ENCODE measurements at regions not wholly inside any gene's neighbourhood (a gene's known extent, or its start where the extent isn't known, plus 50 kb on each side); places are given as distances from the start of the nearest gene placed in this dataset.

- no peak overlapping the region for H3K4me3 ChIP-seq (ENCODE audit: low read depth, low read length)
- no peak for DNase-seq (ENCODE audit: low read depth)
- in situ Hi-C loops (cut with HindIII; ENCODE audit: low sequenced_read_pairs): no loop called here
- TF ChIP-seq CTCF (IDR thresholded peaks at IDR 0.05; ENCODE audit: low read depth, low read length, missing control alignments): no peak
These were observed 1331.6 kb downstream of the ADGRL3 start for GRCh38 chr4:62531731-62532130.

GRCh38 chr4:62531264-62531663 lies 1331.1 kb downstream of the ADGRL3 start:
- in situ Hi-C loops (cut with HindIII; ENCODE audit: low sequenced_read_pairs): no loop called here
- no peak for DNase-seq (ENCODE audit: low read depth)
- no peak overlapping the region for H3K4me3 ChIP-seq (ENCODE audit: low read depth, low read length)
- TF ChIP-seq CTCF (IDR thresholded peaks at IDR 0.05; ENCODE audit: low read depth, low read length, missing control alignments): no peak

- H3K4me3 ChIP-seq (ENCODE audit: low read depth, low read length): no peak overlapping the region
- in situ Hi-C loops (cut with HindIII; ENCODE audit: low sequenced_read_pairs): no loop called here
- no peak for DNase-seq (ENCODE audit: low read depth)
- no peak for TF ChIP-seq CTCF (IDR thresholded peaks at IDR 0.05; ENCODE audit: low read depth, low read length, missing control alignments)
These were observed 1328.7 kb downstream of the ADGRL3 start for GRCh38 chr4:62528874-62529273.

- TF ChIP-seq CTCF (IDR thresholded peaks at IDR 0.05; ENCODE audit: low read depth, low read length, missing control alignments): no peak
- H3K4me3 ChIP-seq (ENCODE audit: low read depth, low read length): no peak overlapping the region
- in situ Hi-C loops (cut with HindIII; ENCODE audit: low sequenced_read_pairs): no loop called here
- no peak for DNase-seq (ENCODE audit: low read depth)
These were observed 1326.5 kb downstream of the ADGRL3 start for GRCh38 chr4:62526671-62527070.

- no peak for TF ChIP-seq CTCF (IDR thresholded peaks at IDR 0.05; ENCODE audit: low read depth, low read length, missing control alignments)
- in situ Hi-C loops (cut with HindIII; ENCODE audit: low sequenced_read_pairs): no loop called here
- no peak for DNase-seq (ENCODE audit: low read depth)
- no peak overlapping the region for H3K4me3 ChIP-seq (ENCODE audit: low read depth, low read length)
These were observed 1323.1 kb downstream of the ADGRL3 start for GRCh38 chr4:62523256-62523655.

- H3K4me3 ChIP-seq (ENCODE audit: low read depth, low read length): no peak overlapping the region
- no peak for DNase-seq (ENCODE audit: low read depth)
- in situ Hi-C loops (cut with HindIII; ENCODE audit: low sequenced_read_pairs): no loop called here
- no peak for TF ChIP-seq CTCF (IDR thresholded peaks at IDR 0.05; ENCODE audit: low read depth, low read length, missing control alignments)
These were observed 1322.1 kb downstream of the ADGRL3 start for GRCh38 chr4:62522273-62522672.

- peak; percentile 68 for DNase-seq (ENCODE audit: low read depth)
- in situ Hi-C loops (cut with HindIII; ENCODE audit: low sequenced_read_pairs): no loop called here
- no peak overlapping the region for H3K4me3 ChIP-seq (ENCODE audit: low read depth, low read length)
- no peak for TF ChIP-seq CTCF (IDR thresholded peaks at IDR 0.05; ENCODE audit: low read depth, low read length, missing control alignments)
These were observed 1317.6 kb downstream of the ADGRL3 start for GRCh38 chr4:62517716-62518115.
